HL-60 (cell line): ENCODE measurements at regions not wholly inside any gene's neighbourhood (a gene's known extent, or its start where the extent isn't known, plus 50 kb on each side); places are given as distances from the start of the nearest gene placed in this dataset.

ENCODE experiments used
- CTCF ChIP-seq: IDR thresholded peaks from one replicate; pipeline ENCODE4 v1.5.1; 2011; ENCODE audit warnings: low read length, control low read depth, inconsistent platforms; ENCODE audit not compliant: insufficient read depth
- POLR2AphosphoS5 ChIP-seq: IDR thresholded peaks from 2 replicates; pipeline ENCODE4 v1.6.1; 2012; ENCODE audit warnings: low read depth
- REST ChIP-seq: IDR thresholded peaks from 2 replicates; pipeline ENCODE4 v1.6.1; 2012; ENCODE audit warnings: low read depth; ENCODE audit not compliant: insufficient replicate concordance

GRCh38 chr6:140609321-140609720 lies 1234.9 kb upstream of the CITED2 start:
- no peak for TF ChIP-seq CTCF
- no peak for TF ChIP-seq POLR2AphosphoS5
- no peak for TF ChIP-seq REST
